Transverse colon (tissue), 3 donors: ENCODE measurements at regions not wholly inside any gene's neighbourhood (a gene's known extent, or its start where the extent isn't known, plus 50 kb on each side); places are given as distances from the start of the nearest gene placed in this dataset.

Experiments used
- POLR2A ChIP-seq: fragments of 450-650 bp; IDR thresholded peaks from one replicate; pipeline ENCODE4 v1.6.1; 2016; ENCODE audit warnings: antibody characterized with exemption, mild to moderate bottlenecking, moderate library complexity
- TF ChIP-seq, protein P1 (sequence below), 5 experiments: fragments of 200-600 bp in 3 of 5; fragments of 450-650 bp in 2 of 5; sonication (generic) in 3 of 5; IDR thresholded peaks; 1 replicate in 2 of 5; 2 replicates in 3 of 5; pipeline ENCODE4 v1.5.1; 2016 to 2017; ENCODE audit warnings: antibody characterized with exemption in 5 of 5, inconsistent platforms in 3 of 5, mild to moderate bottlenecking in 2 of 5, moderate library complexity in 1 of 5

DNA sequence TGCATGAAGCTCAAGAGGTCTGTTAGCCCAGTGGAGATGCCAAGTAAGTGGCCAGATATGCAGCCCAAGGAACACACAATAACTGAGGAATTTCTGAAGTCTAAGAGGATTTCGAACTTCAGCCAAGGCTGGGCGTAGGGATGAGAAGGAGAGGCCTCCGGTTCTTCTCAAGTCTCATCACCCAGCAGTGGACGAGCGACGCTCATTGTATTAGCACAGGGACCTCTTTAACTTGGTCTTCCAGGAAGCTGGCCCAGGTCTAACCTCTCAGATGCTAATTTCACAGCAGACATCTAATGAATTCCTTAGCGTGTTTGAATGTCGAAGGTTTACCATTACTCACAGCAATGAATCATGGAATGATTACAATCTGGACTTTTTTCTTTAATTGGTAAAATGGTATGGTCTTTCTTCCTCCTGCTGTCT, 85.0 kb downstream of the HES1 start:
- no peak for TF ChIP-seq POLR2A
- TF ChIP-seq, protein P1, sequence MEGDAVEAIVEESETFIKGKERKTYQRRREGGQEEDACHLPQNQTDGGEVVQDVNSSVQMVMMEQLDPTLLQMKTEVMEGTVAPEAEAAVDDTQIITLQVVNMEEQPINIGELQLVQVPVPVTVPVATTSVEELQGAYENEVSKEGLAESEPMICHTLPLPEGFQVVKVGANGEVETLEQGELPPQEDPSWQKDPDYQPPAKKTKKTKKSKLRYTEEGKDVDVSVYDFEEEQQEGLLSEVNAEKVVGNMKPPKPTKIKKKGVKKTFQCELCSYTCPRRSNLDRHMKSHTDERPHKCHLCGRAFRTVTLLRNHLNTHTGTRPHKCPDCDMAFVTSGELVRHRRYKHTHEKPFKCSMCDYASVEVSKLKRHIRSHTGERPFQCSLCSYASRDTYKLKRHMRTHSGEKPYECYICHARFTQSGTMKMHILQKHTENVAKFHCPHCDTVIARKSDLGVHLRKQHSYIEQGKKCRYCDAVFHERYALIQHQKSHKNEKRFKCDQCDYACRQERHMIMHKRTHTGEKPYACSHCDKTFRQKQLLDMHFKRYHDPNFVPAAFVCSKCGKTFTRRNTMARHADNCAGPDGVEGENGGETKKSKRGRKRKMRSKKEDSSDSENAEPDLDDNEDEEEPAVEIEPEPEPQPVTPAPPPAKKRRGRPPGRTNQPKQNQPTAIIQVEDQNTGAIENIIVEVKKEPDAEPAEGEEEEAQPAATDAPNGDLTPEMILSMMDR (IDR thresholded peaks at IDR 0.05), result no peak
